H1 (cell line): ENCODE measurements at regions not wholly inside any gene's neighbourhood (a gene's known extent, or its start where the extent isn't known, plus 50 kb on each side); places are given as distances from the start of the nearest gene placed in this dataset.

Source experiments
- CTCF ChIA-PET: fragments of 300-600 bp; sonication (Branson Sonifier 250); formaldehyde crosslinking; loops from one replicate; lab custom pipeline; 2021; ENCODE audit not compliant: partially characterized antibody; lab: Charles Lee
- POLR2A ChIA-PET: fragments of 300-600 bp; sonication (Branson Sonifier 250); formaldehyde crosslinking; loops from one replicate; lab custom pipeline; 2021; ENCODE audit warnings: inconsistent platforms; ENCODE audit not compliant: partially characterized antibody; lab: Charles Lee
- DNase-seq, 2 experiments: peaks; one replicate each; pipeline versions ENCODE4 v3.0.0 to v3.0.0-alpha.2; 2010 to 2022; ENCODE audit warnings: low spot score in 2 of 2, low read depth in 1 of 2, mixed read lengths in 1 of 2
- FAIRE-seq: peaks from 2 replicates; lab custom pipeline; 2011; peaks lifted over from hg19 to GRCh38; lab: Jason Lieb, UNC
- H2AFZ ChIP-seq: 2 replicates; pipeline ENCODE4 v1.8.1; 2012; ENCODE audit warnings: low read length, inconsistent platforms
- H2AK5ac ChIP-seq: 2 replicates; pipeline ENCODE4 v1.6.1; 2013; ENCODE audit warnings: low read depth, low read length
- H2BK120ac ChIP-seq: replicated peaks from 2 replicates; pipeline ENCODE3; 2013; ENCODE audit warnings: low read depth, low read length, inconsistent platforms
- H2BK12ac ChIP-seq: 2 replicates; pipeline ENCODE4 v1.6.1; 2013; ENCODE audit warnings: low read depth, low read length
- H2BK15ac ChIP-seq: 2 replicates; pipeline ENCODE4 v1.6.1; 2013; ENCODE audit warnings: low read length
- H2BK20ac ChIP-seq: 2 replicates; pipeline ENCODE4 v1.6.1; 2013; ENCODE audit warnings: low read length
- H2BK5ac ChIP-seq: 2 replicates; pipeline ENCODE4 v1.6.1; 2013; ENCODE audit warnings: low read depth, low read length
- H3K14ac ChIP-seq: 2 replicates; pipeline ENCODE4 v1.6.1; 2013; ENCODE audit warnings: inconsistent platforms; ENCODE audit not compliant: insufficient read length
- H3K18ac ChIP-seq: 2 replicates; pipeline ENCODE4 v1.6.1; 2013; ENCODE audit warnings: low read length; ENCODE audit errors: extremely low read depth
- H3K23ac ChIP-seq: 2 replicates; pipeline ENCODE4 v1.6.1; 2013; ENCODE audit warnings: inconsistent platforms; ENCODE audit not compliant: insufficient read length
- H3K23me2 ChIP-seq: 2 replicates; pipeline ENCODE4 v1.6.1; 2013; ENCODE audit warnings: low read depth, low read length
- H3K27ac ChIP-seq: 2 replicates; pipeline ENCODE4 v1.6.1; 2011; ENCODE audit warnings: low read depth, low read length, inconsistent platforms
- H3K27me3 ChIP-seq, 4 experiments: replicated peaks in 1 of 4; 1 replicate in 1 of 4; 2 replicates in 3 of 4; pipeline versions ENCODE4 v1.6.1 to v1.8.1; 2011 to 2013; ENCODE audit warnings: low read length in 3 of 4, mild to moderate bottlenecking in 3 of 4, inconsistent platforms in 2 of 4, mixed read lengths in 2 of 4, moderate library complexity in 1 of 4; ENCODE audit not compliant: control insufficient read depth in 3 of 4, insufficient read depth in 3 of 4; ENCODE audit errors: extremely low read depth in 1 of 4
- H3K36me3 ChIP-seq, 4 experiments: 2 replicates each; pipeline versions ENCODE4 v1.6.1 to v1.8.1; 2011 to 2013; ENCODE audit warnings: mild to moderate bottlenecking in 4 of 4, low read length in 3 of 4, moderate library complexity in 2 of 4, control low read depth in 1 of 4, inconsistent platforms in 1 of 4; ENCODE audit not compliant: insufficient read depth in 4 of 4, control insufficient read depth in 2 of 4
- H3K4ac ChIP-seq: replicated peaks from 2 replicates; pipeline ENCODE3; 2013; ENCODE audit warnings: low read length, low read depth, mixed read lengths, inconsistent platforms; ENCODE audit not compliant: insufficient read length
- H3K4me1 ChIP-seq, 4 experiments: replicated peaks in 1 of 4; 1 replicate in 1 of 4; 2 replicates in 3 of 4; pipeline versions ENCODE4 v1.6.1 to v1.8.1; 2011 to 2013; ENCODE audit warnings: low read length in 3 of 4, inconsistent platforms in 2 of 4, mixed read lengths in 1 of 4; ENCODE audit not compliant: insufficient read depth in 4 of 4, control insufficient read depth in 3 of 4
- H3K4me2 ChIP-seq, 2 experiments: 2 replicates each; pipeline versions ENCODE4 v1.6.1 to v1.8.1; 2011 to 2013; ENCODE audit warnings: low read depth in 2 of 2, low read length in 2 of 2, control low read depth in 1 of 2, inconsistent platforms in 1 of 2, mild to moderate bottlenecking in 1 of 2; ENCODE audit not compliant: insufficient read depth in 1 of 2
- H3K4me3 ChIP-seq, 4 experiments: fragments of 200-600, 300-600 bp in 1 of 4; sonication (generic), shearing (Covaris generic), sonication (Bioruptor Twin) in 1 of 4; 2 replicates each; pipeline versions ENCODE4 v1.5.1 to v1.8.1; 2011 to 2016; ENCODE audit warnings: low read length in 4 of 4, low read depth in 3 of 4, control low read depth in 2 of 4, inconsistent platforms in 2 of 4, mild to moderate bottlenecking in 2 of 4, mixed read lengths in 1 of 4, moderate library complexity in 1 of 4; ENCODE audit not compliant: insufficient read depth in 2 of 4; ENCODE audit errors: extremely low read depth in 1 of 4
- H3K56ac ChIP-seq: replicated peaks from 2 replicates; pipeline ENCODE3; 2013; ENCODE audit warnings: low read depth, mild to moderate bottlenecking, mixed read lengths, low read length, inconsistent platforms; ENCODE audit not compliant: insufficient read length
- H3K79me1 ChIP-seq: 2 replicates; pipeline ENCODE4 v1.6.1; 2013; ENCODE audit warnings: low read depth, low read length, control low read depth
- H3K79me2 ChIP-seq, 2 experiments: 2 replicates each; pipeline versions ENCODE4 v1.6.1 to v1.8.1; 2012 to 2013; ENCODE audit warnings: low read length in 2 of 2, mild to moderate bottlenecking in 2 of 2, inconsistent platforms in 1 of 2; ENCODE audit not compliant: insufficient read depth in 2 of 2, control insufficient read depth in 1 of 2
- H3K9ac ChIP-seq, 4 experiments: replicated peaks in 1 of 4; 1 replicate in 1 of 4; 2 replicates in 3 of 4; pipeline versions ENCODE4 v1.6.1 to v1.8.1; 2011 to 2013; ENCODE audit warnings: low read depth in 3 of 4, low read length in 3 of 4, control low read depth in 2 of 4, mild to moderate bottlenecking in 2 of 4, moderate library complexity in 2 of 4, inconsistent platforms in 1 of 4; ENCODE audit errors: extremely low read depth in 1 of 4
- H3K9me3 ChIP-seq, 2 experiments: 2 replicates each; pipeline versions ENCODE4 v1.6.1 to v1.8.1; 2012 to 2013; ENCODE audit warnings: mild to moderate bottlenecking in 2 of 2, moderate library complexity in 2 of 2, control low read depth in 1 of 2, inconsistent platforms in 1 of 2, low read depth in 1 of 2, low read length in 1 of 2, mixed read lengths in 1 of 2; ENCODE audit not compliant: insufficient read depth in 2 of 2
- H4K20me1 ChIP-seq, 2 experiments: replicated peaks in 1 of 2; 2 replicates each; pipeline versions ENCODE3 to v1.8.1; 2011 to 2013; ENCODE audit warnings: inconsistent platforms in 2 of 2, low read length in 2 of 2, mild to moderate bottlenecking in 1 of 2; ENCODE audit not compliant: insufficient read depth in 2 of 2, control insufficient read depth in 1 of 2
- H4K5ac ChIP-seq: 2 replicates; pipeline ENCODE4 v1.6.1; 2013; ENCODE audit warnings: low read length, low read depth, mixed read lengths, inconsistent platforms; ENCODE audit not compliant: insufficient read length
- H4K8ac ChIP-seq: 2 replicates; pipeline ENCODE4 v1.8.0; 2013; ENCODE audit warnings: mild to moderate bottlenecking, moderate library complexity, low read length, inconsistent platforms; ENCODE audit not compliant: insufficient read depth; ENCODE audit errors: extremely low read depth
- H4K91ac ChIP-seq: replicated peaks from 2 replicates; pipeline ENCODE3; 2013; ENCODE audit warnings: low read length, mixed read lengths, inconsistent platforms; ENCODE audit not compliant: insufficient read length
- POLR2AphosphoS5 ChIP-seq: IDR thresholded peaks from 2 replicates; pipeline ENCODE4 v1.6.1; 2011; ENCODE audit warnings: low read depth, low read length
- POU5F1 ChIP-seq: IDR thresholded peaks from 2 replicates; pipeline ENCODE4 v1.6.1; 2011; ENCODE audit warnings: low read depth, mild to moderate bottlenecking, low read length, moderate library complexity
- WGBS, 2 experiments: shearing (Covaris generic) in 1 of 2; methylation state at CpG; one replicate each; pipeline versions ENCODE4 v1.1.6 to v1.1.7; 2013 to 2015; ENCODE audit warnings: low lambda C conversion rate in 2 of 2, mixed read lengths in 2 of 2, inconsistent platforms in 1 of 2, low coverage in 1 of 2, missing lambda C conversion rate in 1 of 2; ENCODE audit not compliant: insufficient replicate concordance in 2 of 2, insufficient coverage in 1 of 2, insufficient read length in 1 of 2; ENCODE audit errors: extremely low coverage in 1 of 2, missing lambda C conversion rate in 1 of 2; 5-methylcytosine and 5-hydroxymethylcytosine counted together

- Histone ChIP-seq H3K18ac (no peak overlapping the region), H3K23me2 (no peaks in the 10 kb centered on the region)
- TF ChIP-seq POLR2AphosphoS5, result no peak
- TF ChIP-seq POU5F1, result no peak
- TF ChIP-seq, all 59 proteins: peak for 0
- Histone ChIP-seq H3K27me3 (no peaks in the 10 kb centered on the region), H3K4ac (no peak overlapping the region), H3K14ac (no peak overlapping the region), H4K8ac (no peak overlapping the region), H3K79me2 (no peaks in the 10 kb centered on the region), H3K9me3 (no peaks in the 10 kb centered on the region), H2BK12ac (no peak overlapping the region), H2AFZ (no peak overlapping the region), H2BK15ac (no peak overlapping the region), H3K36me3 (no peaks in the 10 kb centered on the region), H3K56ac (no peak overlapping the region), H3K9ac (no peak overlapping the region), H3K4me1 (no peaks in the 10 kb centered on the region), H3K4me2 (no peak overlapping the region), H2AK5ac (no peak overlapping the region), H4K91ac (no peak overlapping the region), H3K23ac (no peak overlapping the region), H4K5ac (no peak overlapping the region), H2BK120ac (no peak overlapping the region), H2BK20ac (no peak overlapping the region), H2BK5ac (no peak overlapping the region), H3K79me1 (no peaks in the 10 kb centered on the region), H3K27ac (no peak overlapping the region), H4K20me1 (no peaks in the 10 kb centered on the region), H3K4me3 (no peak overlapping the region)
- DNase-seq (no peak), FAIRE-seq (no peak)
- WGBS, 2 experiments, result 96% methylated on average over 2 of the region's 2 CpGs; no CpG with 5 or more reads in 1 of the 2 experiments
- CTCF ChIA-PET, result interaction anchor here (0.6 kb wide), 1 partner anchor 1269 kb away, joined by 3 read pairs; no protein-coding TSS in a partner anchor
- POLR2A ChIA-PET, result no interaction called here
These were observed 1750.4 kb downstream of the SUCLG1 start for GRCh38 chr2:82708681-82709080.
